ENCODE measurements at regions not wholly inside any gene's neighbourhood (a gene's known extent, or its start where the extent isn't known, plus 50 kb on each side); places are given as distances from the start of the nearest gene placed in this dataset.

- no peak for TF ChIP-seq CTCF (IDR thresholded peaks at IDR 0.05)
- TF ChIP-seq POLR2AphosphoS5 (IDR thresholded peaks at IDR 0.05): no peak
Observed at GRCh38 chr2:21401022-21401698, 277.4 kb downstream of the TDRD15 start.
